Astrocyte of the hippocampus (primary cell): ENCODE measurements at regions not wholly inside any gene's neighbourhood (a gene's known extent, or its start where the extent isn't known, plus 50 kb on each side); places are given as distances from the start of the nearest gene placed in this dataset.

ENCODE experiments used
- DNase-seq: peaks from one replicate; pipeline ENCODE4 v3.0.0; 2011; ENCODE audit warnings: low read depth, low spot score

DNA sequence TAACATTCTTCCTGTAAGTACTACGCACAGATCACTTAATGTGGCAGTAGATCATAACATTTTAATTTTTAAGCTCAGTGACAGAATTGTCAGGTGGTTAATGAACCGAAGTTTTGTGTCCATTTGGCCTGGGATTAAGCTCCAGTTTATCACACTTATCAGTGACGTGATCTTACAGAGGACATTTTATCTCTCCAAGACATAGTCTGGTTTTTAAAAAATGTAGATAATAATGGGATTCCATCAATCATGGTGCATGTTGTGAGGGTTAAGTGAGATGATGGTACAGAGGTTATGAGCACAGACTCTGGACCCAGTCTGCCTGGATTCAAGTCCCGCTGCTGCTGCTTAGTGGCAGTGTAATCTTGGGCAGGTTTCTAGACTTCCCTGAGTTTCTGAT, 66.0 kb upstream of the ZFAND5 start:
- no peak for DNase-seq

DNA sequence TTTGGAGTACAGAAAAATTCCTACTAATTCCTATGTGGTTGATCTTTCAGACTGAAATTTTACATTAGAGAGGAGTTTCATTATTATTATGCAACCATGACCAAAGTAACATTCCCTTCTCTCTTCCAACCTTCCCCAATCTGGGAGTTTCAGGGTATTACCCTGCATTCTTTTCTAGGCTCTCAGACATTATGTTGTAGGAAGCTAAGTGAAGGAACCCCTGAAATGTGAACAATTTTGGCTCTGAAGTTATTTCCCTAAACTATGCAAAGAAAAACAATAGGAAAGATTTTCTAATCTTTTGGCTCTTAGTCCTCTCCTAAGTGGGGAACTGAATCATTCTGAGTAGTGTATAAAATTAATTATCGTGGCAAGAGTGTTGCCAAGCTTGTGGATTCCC, 63.3 kb upstream of the ZFAND5 start:
- peak; percentile 82 for DNase-seq

DNA sequence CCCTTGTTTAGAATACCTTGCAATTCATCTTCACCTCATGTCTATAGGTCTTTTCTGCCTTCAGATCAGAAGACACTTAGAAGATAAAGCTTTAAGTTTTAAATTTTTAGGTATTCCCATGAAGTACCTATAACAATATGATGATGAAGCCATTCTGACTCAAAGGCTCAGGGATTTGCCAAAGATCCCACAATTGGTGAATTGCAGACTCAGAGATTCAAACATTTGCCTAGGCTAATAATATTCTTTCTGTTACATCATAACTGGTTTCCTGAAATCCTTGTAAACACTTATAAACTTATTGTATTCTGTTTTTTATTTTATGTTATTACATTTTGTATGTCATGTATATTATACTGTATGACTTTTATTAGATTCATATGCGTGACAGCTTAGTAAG, 62.8 kb upstream of the ZFAND5 start:
- DNase-seq, result peak; percentile 12

DNA sequence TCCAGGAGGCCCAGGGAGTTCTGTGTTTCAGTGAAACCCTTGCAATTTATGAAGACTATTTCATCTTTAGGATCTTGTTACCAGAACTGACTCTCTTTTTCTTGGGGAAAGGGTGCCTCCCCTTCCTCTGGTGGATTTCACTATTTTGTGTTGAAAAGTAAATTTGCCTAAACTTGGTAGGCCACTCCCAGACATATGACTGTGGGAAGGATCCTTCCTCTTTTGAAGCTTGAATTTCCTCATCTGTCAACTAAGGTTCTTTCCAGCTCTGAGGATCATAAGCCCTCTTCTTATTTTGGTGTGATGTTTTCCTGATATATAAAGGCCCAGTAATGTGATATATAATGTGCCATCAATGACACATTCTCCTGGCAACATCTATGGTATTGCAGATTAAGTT, 59.1 kb upstream of the ZFAND5 start:
- no peak for DNase-seq

DNA sequence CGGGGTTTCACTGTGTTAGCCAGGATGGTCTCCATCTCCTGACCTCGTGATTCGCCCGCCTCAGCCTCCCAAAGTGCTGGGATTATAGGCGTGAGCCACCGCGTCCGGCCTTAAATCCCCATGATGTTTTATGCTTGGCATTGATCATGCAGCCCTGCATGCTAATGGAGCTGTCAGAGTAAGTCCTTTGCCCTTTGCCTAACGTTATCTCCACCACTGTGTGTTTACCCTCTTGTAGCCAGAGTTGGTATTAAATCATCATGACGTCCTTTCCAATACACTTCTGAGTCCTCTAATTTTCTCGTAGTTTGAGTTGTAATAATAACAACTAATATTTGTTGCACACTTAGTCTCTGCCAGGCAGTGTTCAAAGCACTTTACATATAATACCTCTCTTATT, 57.2 kb upstream of the ZFAND5 start:
- no peak for DNase-seq

DNA sequence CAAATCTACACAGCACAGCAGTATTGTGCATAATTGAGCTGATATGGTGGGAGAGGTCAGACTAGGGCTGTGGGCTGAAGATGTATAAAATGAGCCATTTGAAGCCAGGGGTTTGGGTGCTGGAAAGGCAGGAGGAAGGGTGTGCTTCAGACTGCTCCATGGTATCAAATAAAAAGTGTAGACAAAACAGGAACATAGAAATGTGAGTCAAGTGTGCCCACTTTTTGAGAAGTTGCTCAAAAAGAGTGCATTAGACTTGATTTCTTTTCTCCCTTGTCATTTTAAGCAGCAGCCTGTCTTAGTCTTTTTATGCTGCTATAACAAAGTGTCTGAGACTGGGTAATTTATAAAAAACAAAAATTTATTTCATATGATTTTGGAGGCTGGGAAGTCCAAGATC, 55.8 kb upstream of the ZFAND5 start:
- no peak for DNase-seq

DNA sequence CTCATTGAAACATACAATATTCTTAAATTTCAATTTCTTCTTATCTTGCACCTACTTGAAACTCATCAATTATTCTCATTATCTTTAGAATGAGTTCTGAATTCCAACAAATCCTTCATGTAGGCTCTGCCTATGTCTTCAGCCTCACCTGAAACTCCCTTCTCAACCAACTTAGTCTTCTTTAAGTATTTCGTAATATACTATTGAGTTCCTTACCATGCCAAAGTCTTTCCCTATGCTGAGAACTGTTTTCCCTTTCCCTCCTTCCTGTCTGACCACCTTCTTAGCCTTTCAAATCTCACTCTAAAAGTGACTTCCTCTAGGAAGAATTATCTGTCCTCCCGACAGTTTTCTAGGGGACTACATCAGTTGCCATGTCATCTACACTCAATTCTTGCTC, 50.9 kb upstream of the ZFAND5 start:
- DNase-seq, result no peak

DNA sequence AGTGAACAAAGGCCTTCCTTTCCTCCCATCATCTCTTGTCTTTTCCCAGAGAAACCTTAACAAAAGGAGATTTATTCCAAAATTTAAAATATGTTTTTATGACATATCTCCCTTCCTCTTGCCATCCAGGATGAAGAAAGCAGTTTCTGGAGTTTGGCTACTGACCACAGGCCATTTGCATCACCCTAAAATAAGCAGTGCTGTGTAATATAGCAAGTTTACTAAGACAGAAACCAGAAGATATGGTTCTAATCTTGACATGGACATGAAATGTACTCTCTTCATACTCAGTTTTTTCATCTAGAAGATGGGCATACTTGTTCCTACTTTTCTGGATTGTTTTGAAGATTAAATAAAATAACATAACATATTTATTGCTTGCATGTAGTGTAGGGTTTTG, 50.2 kb upstream of the ZFAND5 start:
- no peak for DNase-seq
